HG03025 (cell line): ENCODE measurements at regions not wholly inside any gene's neighbourhood (a gene's known extent, or its start where the extent isn't known, plus 50 kb on each side); places are given as distances from the start of the nearest gene placed in this dataset.

ENCODE experiments used
- ATAC-seq: cut with Tn5 transposase; IDR thresholded peaks from one replicate; pipeline ENCODE4 v1.9.1; 2021; ENCODE audit warnings: mild to moderate bottlenecking, moderate library complexity; ENCODE audit not compliant: unreplicated experiment, low FRiP score

DNA sequence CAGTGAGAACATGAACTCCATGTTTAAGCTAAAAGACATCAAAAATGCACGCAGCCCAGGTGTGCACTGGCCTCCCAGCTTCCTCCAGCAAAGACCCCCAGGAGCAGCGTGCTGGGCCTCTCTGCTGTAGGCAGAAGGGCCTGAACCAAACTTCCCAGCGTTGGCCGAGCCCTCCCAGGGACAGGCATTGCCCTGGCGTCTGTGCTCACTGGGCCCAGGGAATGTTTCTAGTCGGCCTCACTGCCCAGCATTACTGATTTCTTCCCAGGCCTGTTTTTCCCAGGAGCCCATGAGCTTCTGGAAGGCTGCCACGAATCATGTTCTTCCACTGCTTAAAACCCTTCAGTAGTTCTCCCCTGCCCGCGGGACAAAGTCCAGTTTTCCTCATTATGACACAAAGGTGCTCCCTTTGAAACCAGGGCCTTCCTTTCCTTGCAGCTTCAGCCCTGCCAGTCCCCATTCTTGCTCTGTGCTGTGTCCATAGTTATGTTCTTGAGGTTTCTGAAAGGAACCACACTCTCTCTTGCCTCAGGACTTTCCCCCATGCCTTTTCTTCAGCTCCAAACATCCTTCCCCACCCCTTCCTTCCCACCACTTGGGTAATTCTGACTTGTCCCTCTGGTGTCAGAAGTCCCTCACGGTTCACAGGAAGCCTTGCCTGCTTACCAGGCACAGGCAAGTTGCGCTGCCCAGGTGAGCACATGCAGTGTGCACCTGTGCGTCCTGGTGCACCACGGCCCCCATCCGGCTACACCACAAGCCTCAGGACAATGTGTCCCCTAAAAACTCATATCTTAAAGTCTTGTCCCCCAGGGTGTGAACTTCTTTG is 93.4 kb upstream of the ENPP6 start:
- ATAC-seq, result no peak

DNA sequence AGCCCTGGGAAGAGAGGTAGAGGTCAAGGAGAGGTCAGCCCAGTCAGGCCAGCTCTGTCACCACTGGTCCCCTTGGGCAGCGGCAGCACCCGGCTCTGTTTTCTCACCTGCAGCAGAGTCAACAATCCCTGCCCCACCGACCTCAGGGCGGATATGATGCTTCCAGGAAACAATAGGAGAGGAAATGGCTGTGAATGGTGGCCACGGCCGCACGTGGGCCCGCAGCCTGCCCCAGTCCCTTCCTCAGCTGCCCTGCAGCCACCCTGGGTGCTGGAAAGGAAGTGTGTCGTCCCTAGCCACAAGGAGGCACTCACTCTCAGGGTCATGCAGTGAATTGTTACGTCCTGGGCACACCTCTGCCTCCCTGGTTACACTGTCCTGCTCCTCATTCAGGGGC is 92.5 kb upstream of the ENPP6 start:
- ATAC-seq, result no peak

DNA sequence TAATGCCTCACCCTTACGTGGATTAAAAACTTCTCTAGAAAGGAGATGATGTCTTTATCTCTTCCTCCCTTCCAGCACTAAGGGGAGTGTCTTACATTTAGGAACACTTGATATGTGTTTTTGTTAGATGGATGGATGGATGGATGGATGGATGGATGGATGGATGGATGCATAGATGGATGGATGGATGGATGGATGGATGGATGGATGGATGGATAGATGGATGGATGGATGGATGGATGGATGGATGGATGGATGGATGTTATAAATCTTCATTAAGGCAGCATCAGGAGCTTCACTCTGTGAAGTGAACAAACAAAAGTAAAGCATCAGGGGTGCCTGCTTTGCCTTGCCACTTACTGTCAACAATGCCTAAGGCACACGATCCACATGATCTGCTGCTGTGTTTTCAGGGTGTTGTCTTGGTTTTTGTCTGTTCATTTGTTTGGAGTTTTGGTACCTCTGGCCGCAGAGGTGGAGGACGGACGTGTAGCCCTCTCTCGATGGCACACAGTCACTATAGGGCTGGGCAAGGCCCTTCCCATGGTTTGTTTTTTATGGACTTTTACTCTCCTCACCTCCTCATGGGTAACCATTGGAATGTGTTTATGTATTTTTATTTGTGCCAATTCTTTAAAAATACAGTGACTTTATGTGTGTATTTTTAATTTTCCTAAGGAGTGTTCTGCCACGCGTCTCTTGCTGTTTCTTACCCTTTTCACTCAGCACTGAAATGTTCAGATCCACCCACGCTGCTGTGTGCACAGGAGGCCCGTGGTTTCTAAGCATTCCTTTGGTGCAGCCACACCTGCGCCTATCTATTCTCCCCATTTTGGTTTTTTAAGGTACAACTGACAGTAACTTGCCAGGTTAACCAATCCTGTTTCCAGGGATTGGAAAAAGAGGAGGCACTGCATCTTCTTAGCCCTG is 91.8 kb upstream of the ENPP6 start:
- ATAC-seq, result no peak

DNA sequence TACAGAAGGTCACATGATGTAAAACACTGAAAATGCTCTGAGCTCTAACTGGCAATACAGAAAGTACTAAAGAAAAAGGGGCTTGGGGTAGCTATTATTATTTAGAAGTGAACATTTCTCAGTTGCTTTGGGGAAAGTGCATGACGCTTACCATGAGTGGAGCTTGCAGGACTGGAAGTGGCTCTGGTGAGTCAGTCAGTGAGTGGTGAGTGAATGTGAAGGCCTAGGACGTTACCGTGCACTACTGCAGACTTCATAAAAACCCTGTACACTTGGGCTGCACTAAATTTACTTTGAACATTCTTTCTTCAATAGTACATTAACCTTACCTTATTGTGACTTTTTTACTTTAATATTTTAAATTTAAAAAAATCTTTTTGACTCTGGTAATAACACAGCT is 89.3 kb upstream of the ENPP6 start:
- ATAC-seq, result no peak

DNA sequence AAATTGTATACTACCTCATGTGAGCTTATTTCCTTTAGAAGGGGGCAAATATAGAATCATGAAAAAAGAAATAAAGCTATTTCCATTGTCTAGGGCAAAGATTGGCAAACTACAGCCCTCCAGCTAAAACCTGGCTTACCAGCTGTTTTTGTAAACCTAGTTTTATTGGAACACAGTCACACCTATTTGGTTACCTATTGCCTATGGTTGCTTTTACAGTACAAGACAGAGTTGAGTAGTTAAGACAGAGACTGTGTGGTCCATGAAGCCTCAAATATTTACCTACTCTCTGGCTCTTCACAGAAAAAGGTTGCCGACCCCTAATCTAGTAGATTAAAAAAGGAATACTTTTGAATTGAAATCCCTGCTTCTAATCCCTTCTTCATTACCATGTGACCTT is 88.8 kb upstream of the ENPP6 start:
- ATAC-seq, result no peak

DNA sequence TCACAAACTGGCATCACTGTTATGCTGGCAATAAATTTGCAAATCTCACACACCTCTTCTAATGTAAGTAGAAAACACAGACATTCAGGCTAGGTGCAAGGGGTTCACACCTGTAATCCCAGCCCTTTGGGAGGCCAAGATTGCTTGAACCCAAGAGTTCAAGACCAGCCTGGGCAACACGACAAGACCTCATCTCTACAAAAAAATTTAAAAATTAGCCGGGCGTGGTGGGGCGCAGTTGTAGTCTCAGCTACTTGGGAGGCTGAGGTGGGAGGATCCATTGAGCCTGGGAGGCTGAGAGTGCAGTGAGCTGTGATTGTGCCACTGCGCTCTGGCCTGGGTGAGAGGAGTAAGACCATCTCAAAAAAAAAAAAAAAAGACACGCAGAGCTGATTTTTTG is 83.1 kb upstream of the ENPP6 start:
- no peak for ATAC-seq

DNA sequence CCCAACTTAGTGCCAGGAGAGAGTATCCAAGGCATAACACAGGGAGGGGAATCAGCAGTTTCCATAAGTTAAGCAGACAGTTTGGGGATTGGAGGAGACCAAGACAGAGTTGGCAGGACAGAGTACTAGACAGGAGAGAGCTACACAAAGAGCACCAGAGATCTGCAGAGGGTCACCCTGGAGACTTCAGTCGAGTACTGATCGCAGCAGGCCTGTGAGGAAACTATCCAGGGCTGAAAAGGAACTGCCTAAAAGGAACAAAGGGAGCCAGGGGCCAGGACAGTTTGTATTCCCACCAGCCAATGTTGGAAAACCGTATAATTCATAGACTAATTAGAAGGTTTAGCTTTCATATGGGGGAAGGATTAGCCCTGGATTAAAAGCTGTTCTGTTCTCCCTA is 80.6 kb upstream of the ENPP6 start:
- no peak for ATAC-seq

DNA sequence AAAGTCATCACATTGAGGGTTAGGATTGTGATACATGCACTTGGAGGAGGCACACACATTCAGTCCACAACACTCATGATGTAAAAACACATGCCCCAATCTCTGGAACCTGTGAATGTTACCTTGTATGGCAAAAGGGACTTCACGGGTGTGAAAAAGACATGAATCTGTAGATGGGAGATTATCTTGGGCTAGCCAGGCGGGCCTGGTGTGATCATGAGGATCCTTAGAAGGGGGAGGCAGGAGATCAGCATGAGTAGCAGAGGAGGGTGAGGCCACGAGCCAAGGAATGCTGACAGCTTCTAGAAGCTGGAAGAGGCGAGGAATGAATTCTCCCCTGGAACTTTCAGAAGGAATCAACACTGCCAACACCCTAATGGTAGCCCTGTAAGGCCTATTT is 77.5 kb upstream of the ENPP6 start:
- ATAC-seq, result no peak

DNA sequence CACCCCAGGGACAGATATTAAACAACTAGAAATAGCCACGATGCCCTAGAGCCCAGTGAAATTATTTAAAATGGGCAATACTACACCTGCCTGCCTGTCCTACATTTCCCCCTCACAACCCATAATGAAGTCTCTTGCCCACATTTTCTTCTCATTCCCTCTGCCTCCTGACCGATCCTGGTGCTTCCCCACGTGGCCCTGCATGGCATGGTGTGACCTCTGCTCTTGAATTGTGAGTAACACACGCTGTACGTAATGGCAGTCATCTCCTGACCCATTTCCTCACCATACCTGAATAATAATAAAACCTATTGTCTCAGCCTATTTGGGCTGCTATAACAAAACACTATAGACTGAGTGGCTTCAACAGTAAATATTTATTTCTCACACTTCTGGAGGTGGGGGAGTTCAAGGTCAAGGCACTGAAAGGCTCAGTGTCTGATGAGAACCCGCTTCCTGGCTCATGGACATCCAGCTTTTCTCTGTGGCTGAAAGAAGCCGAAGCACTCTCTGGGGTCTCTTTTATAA is 77.0 kb upstream of the ENPP6 start:
- ATAC-seq, result no peak

DNA sequence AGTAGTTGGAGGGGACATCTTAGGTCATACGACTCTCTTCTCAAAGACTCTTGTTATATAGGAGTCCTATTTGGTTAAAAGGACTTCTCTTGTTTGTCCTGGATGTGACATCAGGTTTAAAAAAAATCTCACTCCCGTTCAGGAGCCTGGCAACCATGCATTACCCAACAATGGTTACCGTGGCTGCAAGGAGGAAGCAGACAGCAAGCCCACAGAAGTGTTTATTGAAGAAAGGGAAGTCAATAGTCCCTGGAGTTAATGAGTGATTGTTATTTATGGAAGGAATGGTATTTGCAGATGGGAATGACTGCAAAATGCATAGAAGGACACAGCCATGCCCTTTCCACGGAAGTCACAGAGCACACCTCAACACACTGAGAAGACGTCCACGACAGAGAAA is 75.9 kb upstream of the ENPP6 start:
- no peak for ATAC-seq

DNA sequence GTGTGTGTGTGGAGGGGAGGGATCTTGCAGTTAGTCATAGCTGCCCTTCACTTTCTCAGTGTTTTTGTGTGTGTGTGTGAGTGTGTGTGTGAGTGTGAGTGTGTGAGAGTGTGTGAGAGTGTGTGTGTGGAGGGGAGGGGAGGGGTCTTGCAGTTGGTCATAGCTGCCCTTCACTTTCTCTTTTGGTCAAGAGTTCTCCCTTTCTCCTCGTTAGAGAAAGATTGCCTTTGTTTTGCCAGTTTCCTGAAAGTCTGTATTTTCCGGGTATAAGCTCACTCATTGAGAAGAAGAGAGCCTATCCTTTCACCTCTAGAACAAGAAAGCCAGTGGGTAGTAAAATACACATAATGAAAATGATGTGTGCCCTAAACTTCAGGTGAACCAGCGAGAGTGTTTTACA is 75.2 kb upstream of the ENPP6 start:
- ATAC-seq, result no peak

DNA sequence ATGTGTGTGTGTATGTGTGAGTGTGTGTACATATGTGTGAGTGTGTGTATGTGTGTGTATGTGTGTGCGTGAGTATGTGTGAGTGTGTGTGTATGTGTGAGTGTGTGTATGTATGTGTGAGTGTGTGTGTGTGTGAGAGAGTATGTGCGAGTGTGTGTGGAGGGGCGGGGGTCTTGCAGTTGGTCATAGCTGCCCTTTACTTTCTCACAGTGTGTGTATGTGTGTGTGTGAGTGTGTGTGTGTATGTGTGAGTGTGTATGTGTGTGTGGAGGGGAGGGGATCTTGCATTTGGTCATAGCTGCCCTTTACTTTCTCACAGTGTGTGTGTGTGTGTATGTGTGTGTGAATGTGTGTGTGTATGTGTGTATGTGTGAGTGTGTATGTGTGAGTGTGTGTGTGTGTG is 74.8 kb upstream of the ENPP6 start:
- ATAC-seq, result no peak

DNA sequence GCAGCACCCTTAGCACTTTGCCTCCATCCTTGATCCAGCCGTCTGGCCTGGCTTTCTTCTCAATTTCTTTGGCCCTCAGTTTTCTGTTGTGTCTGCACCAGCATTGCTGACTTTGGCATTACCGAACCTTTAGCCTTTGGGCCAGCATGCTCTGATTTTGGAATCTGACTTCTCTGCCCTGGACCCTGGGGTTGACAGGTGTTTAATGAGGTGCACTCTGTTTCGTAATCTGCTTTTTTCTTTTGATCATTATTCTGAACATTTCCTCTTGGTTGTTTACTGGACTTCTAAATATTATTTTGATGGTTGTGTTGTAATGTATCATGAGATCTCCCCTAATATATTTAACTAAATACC is 71.5 kb upstream of the ENPP6 start:
- no peak for ATAC-seq

DNA sequence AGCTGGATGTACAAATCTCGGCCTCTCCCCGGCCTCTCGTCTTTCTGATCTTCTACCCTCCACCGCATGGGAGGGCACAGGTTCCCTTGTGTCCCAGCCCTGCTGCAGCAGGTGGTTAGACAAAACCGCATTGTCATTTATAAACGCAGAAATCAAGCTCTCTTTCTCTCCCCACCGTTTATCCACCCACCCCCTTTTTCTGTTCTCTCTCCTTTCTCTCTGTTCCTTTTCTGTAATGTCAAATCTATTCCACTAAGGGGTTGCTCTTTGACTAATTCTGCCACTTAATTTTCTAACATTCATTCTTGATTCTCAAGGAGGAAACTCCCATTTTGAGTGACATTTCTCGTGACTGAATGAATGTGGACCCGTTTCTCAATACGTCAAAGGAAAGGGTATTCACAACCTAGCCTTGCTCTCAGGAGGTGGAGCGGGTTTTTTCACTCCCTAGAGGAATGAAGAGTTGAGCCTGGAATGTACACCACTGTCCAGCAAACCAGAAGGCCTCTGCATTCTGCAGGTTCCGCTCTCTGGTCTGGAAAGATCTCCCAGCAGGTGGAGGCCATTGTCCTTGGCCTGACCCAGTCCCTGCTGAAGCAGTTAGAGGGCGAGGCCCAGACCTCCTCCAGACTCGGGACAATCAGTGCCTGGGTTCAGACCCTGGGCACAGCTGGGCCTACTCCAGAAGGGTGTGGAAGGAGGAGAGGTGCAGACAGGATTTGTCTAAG is 70.9 kb upstream of the ENPP6 start:
- ATAC-seq, result peak; percentile 54

DNA sequence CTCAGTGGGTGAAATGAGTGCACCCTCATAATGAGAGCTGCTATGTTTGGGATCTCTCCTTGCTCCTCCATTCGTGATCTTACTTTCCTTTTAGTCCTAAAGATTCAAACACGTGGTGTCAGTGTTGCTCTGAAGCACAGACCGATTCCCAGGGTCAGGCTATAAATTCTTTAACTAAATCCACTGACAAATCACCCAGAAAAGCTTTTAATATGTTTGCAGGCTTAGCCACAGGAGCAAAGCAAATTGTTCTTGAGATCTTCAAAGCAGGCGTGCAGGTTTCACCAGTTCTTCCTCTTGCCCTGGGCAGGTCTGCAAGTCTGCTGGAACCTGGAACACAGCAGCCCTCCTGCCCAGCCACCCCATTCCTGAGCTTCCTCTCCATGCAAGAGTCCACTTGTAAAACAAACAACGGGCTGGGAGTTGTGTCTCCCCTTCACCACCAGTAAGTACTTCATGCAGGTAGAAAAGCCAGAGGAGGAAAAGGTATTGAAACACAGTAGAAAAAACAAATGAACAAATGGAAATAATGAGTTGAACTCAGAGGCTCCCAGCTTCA is 70.1 kb upstream of the ENPP6 start:
- no peak for ATAC-seq

DNA sequence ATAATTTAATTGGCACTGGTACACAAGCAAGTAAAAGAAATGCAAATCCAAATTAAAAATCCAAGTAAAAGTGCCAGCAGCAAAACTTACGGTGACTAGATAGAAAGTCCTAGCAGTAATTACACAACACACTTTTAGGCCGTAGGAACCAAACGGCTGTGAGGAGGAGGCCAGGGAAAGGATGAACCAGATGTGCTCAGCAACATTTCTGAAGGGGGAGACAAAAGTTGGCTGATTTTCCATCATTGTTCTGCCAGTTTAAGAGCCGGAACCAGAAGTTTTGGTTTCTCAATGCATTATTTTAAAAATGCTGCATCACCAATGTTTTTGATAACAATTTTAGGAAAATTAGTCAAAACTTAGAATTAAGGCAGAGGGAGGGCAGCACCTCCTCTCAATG is 68.7 kb upstream of the ENPP6 start:
- ATAC-seq, result no peak

DNA sequence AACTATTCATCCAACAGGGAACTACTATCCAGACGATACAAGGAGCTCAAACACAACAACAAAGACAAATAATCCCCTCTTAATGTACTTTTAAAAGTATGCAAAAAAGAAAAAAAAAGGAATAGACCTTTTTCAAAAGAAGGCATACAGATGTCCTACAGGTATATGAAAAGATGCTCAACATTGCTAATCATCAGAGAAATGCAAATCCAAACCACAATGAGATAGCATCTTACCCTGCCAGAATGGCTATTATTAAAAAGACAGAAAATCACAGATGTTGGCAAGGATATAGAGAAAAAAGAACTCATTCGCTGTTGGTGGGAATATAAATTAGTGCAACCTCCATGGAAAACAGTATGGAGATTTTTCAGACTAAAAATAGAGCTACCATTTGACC is 67.1 kb upstream of the ENPP6 start:
- no peak for ATAC-seq

DNA sequence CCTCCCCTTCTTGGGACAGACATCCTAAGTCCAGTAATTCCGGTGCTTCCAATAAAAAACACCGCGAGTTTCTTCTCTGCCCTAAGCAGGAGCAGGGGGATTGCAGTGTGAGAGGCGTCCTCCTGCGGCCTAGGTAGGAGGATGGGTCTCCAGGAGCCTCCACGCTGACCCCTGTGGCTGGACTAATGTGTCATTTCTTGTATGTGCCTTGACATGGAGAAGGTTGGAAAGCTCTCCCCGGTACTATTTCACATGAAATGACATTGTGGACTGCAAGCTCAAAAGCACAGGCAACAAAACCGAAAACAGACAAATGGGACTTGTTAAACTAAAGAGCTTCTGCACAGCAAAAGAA is 66.6 kb upstream of the ENPP6 start:
- no peak for ATAC-seq

DNA sequence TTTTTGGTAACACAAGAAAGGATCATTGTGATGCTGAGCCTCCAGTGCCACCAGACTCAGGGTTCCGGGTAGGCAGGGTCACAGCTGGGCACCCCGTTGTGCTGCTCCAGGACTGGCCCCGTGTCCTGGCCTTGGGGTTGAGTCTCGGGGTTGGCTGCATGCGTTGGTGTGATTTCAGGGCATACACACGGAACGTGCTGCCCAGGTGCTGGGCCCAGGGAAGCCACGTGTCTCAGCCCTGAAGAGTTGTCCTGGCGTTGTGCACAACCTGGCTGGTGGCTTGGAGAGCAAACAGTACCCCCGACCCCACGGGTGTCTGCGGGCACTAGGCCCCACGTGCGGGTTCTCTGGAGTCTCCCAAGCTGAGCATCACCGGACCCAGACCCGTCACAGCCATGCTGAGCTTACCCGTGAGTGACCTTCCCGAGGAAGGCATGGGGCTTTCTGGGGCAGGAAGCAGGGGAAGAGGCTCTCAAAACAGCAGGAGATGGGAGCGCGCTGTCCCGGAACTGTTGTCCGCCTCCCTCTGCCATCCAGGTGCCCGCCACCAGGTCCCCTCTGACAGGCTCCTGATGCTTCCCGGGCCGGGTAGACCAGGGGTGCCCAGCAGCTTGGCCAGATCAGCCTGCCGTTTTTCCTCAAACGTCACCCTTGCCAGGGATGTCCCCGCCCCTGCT is 66.1 kb upstream of the ENPP6 start:
- no peak for ATAC-seq
